ENCODE measurements at regions not wholly inside any gene's neighbourhood (a gene's known extent, or its start where the extent isn't known, plus 50 kb on each side); places are given as distances from the start of the nearest gene placed in this dataset.
"Not testable (repeated sequence)": the region's sequence is repeated elsewhere in the genome, so short reads cannot be mapped to it uniquely, and the experiment has no call there.

DNA sequence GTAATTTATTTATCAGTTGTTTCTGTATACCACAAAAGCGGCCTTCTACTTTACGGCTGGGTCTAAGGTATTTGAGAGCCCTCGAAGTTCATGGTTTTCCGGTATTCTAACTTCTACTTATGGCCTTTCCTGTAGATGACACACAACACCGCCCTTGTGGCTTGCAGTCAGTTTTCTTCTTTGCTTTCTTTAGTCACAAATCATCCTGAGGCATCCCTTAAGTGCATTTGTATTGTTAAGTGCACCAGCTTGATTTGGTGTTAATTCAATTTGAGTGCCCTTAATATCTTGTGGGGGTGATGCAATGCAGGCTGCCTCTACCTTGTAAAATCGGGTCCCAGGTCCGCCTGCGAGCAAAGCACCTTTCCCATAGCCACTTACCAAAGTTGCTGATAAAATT, 511.9 kb downstream of the CCDC171 start:
- TF ChIP-seq, protein P1, sequence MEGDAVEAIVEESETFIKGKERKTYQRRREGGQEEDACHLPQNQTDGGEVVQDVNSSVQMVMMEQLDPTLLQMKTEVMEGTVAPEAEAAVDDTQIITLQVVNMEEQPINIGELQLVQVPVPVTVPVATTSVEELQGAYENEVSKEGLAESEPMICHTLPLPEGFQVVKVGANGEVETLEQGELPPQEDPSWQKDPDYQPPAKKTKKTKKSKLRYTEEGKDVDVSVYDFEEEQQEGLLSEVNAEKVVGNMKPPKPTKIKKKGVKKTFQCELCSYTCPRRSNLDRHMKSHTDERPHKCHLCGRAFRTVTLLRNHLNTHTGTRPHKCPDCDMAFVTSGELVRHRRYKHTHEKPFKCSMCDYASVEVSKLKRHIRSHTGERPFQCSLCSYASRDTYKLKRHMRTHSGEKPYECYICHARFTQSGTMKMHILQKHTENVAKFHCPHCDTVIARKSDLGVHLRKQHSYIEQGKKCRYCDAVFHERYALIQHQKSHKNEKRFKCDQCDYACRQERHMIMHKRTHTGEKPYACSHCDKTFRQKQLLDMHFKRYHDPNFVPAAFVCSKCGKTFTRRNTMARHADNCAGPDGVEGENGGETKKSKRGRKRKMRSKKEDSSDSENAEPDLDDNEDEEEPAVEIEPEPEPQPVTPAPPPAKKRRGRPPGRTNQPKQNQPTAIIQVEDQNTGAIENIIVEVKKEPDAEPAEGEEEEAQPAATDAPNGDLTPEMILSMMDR (conservative IDR thresholded peaks at IDR 0.05; ENCODE audit: low read length), result no peak
- no peak for DNase-seq (ENCODE audit: low read depth)
- H3K4me3 ChIP-seq (ENCODE audit: low read length), result no peak overlapping the region

DNA sequence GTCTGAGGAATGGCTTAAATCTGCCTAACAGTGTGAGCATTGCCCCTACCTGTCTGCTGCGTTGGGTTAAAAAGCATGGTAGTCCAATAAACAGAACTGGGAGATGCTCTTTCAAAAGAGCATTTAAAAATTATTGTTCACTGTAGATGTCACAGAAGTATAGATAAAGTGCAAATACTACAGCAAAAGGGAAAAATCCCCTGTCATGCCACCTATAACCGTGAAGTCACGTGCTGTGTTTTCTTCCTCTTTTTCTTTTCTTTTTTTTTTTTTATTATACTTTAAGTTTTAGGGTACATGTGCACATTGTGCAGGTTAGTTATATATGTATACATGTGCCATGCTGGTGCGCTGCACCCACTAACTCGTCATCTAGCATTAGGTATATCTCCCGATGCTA, 513.4 kb downstream of the CCDC171 start:
- H3K4me3 ChIP-seq (ENCODE audit: low read length); DNase-seq (ENCODE audit: low read depth): not testable (repeated sequence)

DNA sequence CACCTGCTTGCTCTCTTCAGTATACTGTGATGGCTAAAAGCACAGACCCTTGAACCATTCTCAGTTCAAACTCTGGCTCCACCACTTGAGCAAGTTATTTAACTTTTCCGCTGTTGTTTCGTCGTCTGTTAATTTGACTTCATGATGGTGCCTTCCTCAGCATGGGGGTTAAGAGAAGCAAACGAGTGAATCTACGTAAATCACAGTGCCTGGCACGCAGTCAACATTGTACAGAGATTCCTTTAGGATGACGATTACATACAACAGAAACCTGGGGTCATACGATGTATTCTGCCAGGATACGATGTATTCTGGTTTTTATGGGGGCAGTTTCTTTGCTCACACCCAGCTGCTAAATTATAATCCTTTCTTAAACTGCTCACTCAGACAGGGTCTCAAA, 515.6 kb downstream of the CCDC171 start:
- no peak overlapping the region for H3K4me3 ChIP-seq (ENCODE audit: low read length)
- DNase-seq (ENCODE audit: low read depth), result no peak
- TF ChIP-seq, protein P1 (conservative IDR thresholded peaks at IDR 0.05; ENCODE audit: low read length), result no peak

DNA sequence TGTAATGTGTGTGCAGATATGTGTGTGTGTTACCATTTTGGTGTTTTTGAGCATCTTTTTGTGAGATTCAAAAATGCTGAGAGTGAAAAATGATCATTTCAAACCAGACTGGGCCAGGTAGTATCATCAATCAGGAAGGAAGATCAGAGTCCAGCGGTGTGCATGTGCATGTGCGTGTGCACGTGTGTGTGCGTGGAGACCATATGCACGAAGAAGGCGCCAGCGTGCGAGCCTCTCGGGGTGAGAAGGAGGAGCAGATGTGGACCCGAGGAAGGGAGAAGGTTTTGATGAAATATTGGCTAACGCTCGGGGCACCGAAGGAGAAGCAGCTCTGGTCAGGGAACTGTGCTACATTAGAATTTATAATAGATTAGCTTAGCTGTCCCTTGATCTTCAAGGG, 516.4 kb downstream of the CCDC171 start:
- DNase-seq (ENCODE audit: low read depth), result no peak
- H3K4me3 ChIP-seq (ENCODE audit: low read length), result no peak overlapping the region
- TF ChIP-seq, protein P1 (conservative IDR thresholded peaks at IDR 0.05; ENCODE audit: low read length), result no peak

DNA sequence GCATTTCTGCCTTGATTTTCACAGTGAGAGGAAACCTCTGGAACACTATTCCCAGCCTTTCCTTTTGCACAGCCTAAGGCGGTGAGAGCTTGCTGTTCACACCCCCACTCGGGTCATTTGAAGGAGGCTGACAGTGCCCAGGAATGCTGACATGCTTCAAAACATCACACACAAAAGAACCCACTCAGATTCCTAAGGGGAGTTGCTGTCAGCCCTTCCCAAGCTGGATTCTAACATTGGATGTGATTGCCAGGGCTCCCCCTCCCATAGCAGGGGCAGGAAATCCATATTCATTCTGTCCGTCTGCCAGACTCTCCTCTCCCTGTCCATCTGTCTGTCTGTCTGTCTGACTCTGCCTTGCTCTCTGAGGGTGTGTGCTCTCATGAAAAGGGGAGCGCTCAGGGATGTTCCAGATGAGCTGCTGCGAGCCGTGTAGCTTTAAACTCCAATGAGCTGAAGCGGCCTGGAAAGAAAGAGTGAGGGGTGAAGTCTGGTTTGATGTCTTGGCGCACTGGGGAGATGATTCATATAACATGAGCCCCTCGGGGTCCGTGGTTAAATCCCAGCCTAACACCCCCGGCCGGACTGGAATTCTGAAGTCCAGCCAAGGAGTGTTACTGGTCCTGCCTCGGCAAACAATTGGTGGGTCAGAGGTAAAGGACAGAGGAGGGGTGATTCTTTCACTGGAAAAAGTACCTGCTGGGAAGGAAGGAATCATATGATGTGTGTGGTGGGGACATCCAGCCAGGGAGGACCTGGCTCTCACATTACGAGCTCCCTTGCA, 517.0 kb downstream of the CCDC171 start:
- TF ChIP-seq, protein P1 (conservative IDR thresholded peaks at IDR 0.05; ENCODE audit: low read length), result no peak
- no peak overlapping the region for H3K4me3 ChIP-seq (ENCODE audit: low read length)
- peak; percentile 24 for DNase-seq (ENCODE audit: low read depth)

DNA sequence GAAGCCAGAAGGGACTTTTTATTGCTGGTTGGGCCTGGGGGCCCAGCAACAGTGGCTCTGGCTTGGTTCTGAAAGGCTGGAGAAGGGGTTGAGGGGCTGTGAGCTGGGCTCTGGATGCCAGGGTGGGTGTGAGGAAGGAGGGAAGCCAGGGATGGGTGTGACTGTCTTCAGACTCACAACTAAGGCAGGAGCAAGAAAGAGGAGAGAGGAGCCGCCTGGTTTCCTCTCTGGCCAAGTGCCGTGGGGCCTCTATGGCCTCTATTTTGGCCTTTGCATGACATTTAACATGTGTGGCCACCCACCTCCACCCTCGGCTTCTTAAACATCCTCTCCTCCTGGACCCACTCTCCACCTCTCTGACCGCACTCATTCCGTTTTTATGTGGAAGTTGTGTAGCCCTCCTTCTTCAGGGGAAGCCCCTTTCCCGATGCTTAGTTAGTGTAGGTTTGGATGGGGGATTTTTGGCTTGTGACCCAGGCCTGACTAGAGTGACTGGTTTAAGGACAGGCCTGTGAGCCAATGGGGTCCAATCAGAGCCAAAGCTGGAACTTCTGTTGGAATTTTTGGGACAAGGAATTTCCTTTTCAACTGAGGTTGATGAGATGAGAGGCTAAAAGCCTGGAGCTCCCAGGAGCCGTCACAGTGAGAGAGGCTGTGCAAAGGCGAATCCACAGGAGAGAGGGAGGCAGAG, 517.8 kb downstream of the CCDC171 start:
- TF ChIP-seq, protein P1 (conservative IDR thresholded peaks at IDR 0.05; ENCODE audit: low read length), result no peak
- DNase-seq (ENCODE audit: low read depth), result no peak
- no peak overlapping the region for H3K4me3 ChIP-seq (ENCODE audit: low read length)

DNA sequence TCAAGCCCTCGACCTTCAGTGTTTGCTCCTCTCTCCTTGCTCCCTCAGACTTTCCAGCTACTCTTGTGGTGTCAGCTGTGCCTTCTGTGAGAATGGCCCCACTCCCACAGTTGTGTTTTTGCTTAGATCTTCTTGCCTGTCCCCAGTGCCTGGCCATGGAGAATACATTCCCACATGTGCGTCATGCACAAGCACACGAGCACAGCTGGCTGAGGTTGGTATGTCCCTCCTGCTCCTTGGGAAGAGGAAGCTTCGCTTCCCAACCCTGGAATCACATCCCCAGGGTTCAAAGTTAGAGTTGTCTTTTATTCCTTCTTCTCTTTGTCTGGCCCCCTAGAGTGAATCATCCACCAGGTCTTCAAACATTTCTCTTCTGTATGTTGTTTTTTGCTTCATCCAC, 518.6 kb downstream of the CCDC171 start:
- no peak overlapping the region for H3K4me3 ChIP-seq (ENCODE audit: low read length)
- TF ChIP-seq, protein P1 (conservative IDR thresholded peaks at IDR 0.05; ENCODE audit: low read length), result no peak
- DNase-seq (ENCODE audit: low read depth), result no peak

Data from AG10803 (cell line).